ENCODE measurements at regions not wholly inside any gene's neighbourhood (a gene's known extent, or its start where the extent isn't known, plus 50 kb on each side); places are given as distances from the start of the nearest gene placed in this dataset.

- intact Hi-C loops (cut with DNase I, micrococcal nuclease), result no loop called here
- DNase-seq, result no peak
- no peak for ATAC-seq
Measured at GRCh38 chr3:40593351-40593750, 68.6 kb downstream of the ZNF621 start.

- ATAC-seq, result no peak
Measured at GRCh38 chr3:40597441-40597840, 72.7 kb downstream of the ZNF621 start.

GRCh38 chr3:40598338-40598737, 73.6 kb downstream of the ZNF621 start:
- no peak for DNase-seq
- intact Hi-C loops (cut with DNase I, micrococcal nuclease), result no loop called here
- no peak for ATAC-seq

More at GRCh38 chr3:40597441-40597840, 72.7 kb downstream of the ZNF621 start:
- no peak for DNase-seq
- intact Hi-C loops (cut with DNase I, micrococcal nuclease), result no loop called here

- intact Hi-C loops (cut with DNase I, micrococcal nuclease), result no loop called here
- ATAC-seq, result no peak
- no peak for DNase-seq
Measured at GRCh38 chr3:40598962-40599361, 74.2 kb downstream of the ZNF621 start.

GRCh38 chr3:40602778-40603385, 78.1 kb downstream of the ZNF621 start:
- no peak for ATAC-seq

DNA sequence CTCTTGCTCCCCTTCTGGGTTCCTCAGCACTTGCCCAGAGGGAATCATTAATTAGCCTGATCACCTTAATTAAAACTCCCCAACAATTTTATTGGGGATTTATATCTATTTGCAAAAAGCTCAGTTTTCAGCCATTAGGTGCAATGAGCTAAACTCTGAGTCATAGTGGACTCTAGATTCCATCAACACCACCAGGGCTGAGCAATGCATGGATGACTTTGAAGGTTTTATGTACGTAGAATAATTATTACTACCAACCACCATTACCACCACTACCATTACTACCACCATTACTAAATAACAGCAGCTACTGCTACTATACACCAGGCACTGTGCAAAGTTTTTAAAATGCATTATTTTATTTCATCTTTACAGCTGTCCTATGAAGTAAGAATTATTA, 81.2 kb downstream of the ZNF621 start:
- intact Hi-C loops (cut with DNase I, micrococcal nuclease), result no loop called here
- ATAC-seq, result no peak
- DNase-seq, result no peak

More at GRCh38 chr3:40602778-40603385, 78.1 kb downstream of the ZNF621 start:
- intact Hi-C loops (cut with DNase I, micrococcal nuclease), result no loop called here
- DNase-seq, result no peak

DNA sequence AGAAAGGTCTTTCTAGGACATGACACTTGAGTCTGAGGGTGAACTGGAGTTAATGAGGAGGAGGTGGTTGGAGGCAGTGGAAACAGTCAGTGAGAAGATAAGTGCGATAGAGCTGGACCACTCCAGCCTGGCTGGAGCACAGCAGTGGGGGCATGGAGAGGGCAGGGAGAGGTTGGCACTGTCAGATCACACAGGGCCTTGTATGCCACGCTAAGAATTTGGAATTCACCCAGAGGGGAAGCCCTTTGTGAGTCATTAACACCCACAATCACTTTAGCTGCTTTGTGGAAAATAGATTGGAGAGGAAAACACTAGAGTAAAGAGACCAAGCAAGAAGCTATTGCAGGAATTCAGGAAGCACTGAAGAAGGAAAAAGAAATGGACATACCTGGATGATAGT, 83.3 kb downstream of the ZNF621 start:
- DNase-seq (no peak), ATAC-seq (no peak)
- intact Hi-C loops (cut with DNase I, micrococcal nuclease), result no loop called here

DNA sequence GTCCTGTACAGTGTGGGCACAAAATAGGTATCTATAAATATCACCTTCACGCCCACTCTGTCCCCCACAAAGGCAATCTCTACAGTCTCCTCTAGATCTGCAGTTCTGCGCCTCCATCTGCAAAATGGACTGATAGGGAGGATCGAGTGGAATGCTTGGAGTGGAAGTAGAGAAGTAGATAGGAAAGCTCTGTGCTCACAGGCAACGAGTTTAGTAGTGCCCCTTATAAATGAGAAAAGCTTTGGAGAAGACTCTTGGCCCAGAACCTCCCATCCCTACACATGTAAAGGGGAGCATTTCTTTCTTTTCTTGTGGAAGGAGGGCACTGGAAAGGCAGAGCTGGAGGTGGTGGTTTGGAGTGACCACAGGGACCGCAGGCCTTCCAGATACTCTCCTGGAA, 88.5 kb downstream of the ZNF621 start:
- ATAC-seq (no peak), DNase-seq (no peak)
- intact Hi-C loops (cut with DNase I, micrococcal nuclease), result no loop called here

DNA sequence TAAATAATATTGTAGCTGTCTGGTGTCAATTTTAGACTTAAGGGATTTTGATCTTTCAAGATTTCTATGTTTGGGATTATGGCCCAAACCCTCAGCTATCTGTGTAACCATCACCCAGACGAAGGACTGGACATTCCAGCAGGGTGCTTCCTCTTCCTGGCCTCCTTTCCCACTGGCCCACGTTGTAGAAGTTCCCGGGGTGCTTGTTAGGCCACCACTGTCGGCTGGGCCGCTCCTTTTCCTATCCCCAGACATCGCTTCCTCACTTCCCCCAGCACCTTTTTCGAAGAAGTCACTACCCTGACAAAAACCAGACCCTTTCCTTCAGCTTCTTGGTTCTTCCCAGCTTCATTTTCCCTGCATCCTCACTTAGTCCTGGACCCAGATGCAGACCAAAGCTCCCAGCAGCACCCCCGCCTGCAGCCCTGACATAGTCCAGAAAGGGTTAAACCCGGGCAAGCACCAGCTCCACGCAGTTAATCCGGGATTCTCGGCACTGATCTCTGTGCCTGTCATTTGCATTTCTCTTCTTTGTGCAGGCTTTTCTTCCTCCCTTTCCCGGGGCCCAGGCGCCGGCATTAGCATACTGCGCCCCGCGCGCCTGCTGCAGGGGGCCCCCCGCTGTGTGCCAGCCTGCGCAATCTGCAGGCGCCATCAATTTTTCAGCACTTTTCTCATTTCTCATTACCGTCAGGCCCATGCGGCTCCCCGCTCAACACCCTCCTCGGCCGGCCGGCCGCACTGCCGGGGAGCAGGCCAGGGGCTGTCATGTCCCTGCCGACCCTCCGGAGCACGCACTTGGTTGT, 90.6 kb downstream of the ZNF621 start:
- no peak for ATAC-seq
- intact Hi-C loops (cut with DNase I, micrococcal nuclease), result no loop called here
- no peak for DNase-seq

DNA sequence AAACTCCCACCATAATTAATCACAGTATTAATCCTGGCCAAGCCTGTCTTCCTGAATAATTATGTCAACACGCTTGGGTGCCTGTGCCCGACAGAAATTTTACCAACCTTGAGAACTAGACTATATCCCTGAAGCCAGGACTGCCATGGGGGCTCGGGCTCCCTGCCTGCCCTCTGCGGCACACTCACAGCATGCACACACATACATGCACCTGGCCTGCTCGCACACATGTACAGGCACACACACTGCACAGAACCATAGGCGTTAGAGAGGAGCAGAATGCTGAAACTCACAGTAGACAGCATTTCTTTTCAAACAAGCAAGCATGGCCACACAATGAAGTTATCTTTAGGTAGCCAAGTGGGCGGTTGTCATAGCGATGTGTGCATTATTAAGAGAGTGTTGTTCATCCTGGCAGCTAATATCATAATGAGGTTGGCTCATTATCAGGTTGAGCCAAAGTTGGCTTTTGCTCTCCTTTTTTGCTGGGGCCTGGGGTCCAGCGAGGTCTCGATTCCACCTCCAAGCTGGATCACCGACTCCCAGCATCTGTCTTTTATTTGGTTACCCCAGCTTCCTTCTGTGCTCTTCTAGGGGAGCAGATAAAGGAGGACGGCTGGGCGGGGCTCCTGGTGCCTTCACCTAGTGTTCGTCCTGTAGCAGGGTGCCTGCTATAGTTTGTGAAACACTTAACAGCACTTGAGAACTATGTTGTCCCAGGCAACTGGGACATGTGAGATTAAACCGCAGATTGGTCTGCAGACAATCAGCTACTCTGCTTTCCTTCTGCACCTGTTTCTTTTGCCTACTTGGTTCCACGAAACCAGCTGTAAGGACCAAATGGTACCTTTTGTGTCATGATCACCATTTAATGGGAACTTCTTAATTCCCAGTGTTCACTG, 91.4 kb downstream of the ZNF621 start:
- ATAC-seq (no peak), DNase-seq (no peak)
- intact Hi-C loops (cut with DNase I, micrococcal nuclease), result no loop called here

DNA sequence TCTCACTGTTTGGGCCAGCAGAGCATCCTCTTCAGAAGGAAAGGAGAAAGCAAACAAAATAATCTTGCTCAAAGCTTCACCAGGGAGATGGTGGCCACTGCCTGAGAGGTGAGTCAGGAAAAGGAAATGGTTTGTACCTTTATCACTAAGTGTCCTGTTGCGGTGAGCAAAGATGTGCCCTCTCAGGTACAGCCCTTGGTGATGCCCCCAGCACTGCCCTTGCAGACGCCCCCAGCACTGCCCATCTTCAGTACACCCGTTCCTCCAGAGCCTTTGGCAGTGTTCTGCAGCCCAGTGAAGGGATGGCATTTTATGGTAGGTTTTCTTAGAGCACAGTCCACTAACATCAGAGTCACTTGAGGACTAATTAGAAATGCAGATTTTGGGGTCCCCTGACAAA, 92.3 kb downstream of the ZNF621 start:
- DNase-seq (no peak), ATAC-seq (no peak)
- intact Hi-C loops (cut with DNase I, micrococcal nuclease), result no loop called here

DNA sequence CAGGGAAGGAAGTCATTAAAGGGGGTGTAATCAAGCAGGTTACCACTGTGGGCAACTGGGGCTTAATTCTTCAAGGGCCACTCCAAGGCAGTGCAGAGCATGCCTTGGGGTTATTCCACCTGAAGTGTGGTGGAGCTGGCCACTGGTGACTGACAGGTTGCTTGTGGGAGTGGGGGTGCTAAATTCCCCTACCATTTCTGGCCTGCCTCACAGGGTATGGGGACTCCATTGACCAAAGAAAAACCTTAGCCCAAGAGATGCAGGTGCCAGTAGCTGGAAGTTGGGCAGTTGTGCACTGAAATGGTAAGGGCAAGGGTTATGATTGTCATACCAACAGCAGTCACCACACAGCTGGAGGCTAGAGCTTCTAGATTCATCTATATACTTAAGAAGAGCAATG, 93.4 kb downstream of the ZNF621 start:
- ATAC-seq (no peak), DNase-seq (no peak)
- intact Hi-C loops (cut with DNase I, micrococcal nuclease), result no loop called here

DNA sequence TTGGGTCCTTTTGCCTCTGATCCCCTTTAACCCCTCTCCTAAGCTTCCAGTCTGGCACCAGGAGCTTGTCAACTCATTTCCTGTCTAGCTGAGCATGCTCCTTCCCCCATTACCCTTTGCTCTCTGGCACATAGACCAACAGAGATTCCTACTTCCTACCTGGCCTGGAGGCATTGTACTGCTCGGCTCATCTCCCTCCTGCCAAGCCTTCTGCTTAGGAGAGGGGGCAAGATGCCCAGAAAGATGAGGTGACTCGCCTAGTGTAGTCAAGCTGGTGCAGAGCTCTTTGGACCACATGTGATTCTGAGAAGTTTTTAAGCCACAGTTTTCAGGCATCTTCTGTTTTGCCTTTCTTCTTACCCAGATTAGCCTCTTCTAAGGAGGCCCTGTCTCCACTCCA, 95.4 kb downstream of the ZNF621 start:
- ATAC-seq (peak; percentile 42), DNase-seq (no peak)
- intact Hi-C loops (cut with DNase I, micrococcal nuclease), result no loop called here

- DNase-seq, result no peak
- intact Hi-C loops (cut with DNase I, micrococcal nuclease), result no loop called here
- ATAC-seq, result no peak
Measured at GRCh38 chr3:40621252-40621651, 96.5 kb downstream of the ZNF621 start.

DNA sequence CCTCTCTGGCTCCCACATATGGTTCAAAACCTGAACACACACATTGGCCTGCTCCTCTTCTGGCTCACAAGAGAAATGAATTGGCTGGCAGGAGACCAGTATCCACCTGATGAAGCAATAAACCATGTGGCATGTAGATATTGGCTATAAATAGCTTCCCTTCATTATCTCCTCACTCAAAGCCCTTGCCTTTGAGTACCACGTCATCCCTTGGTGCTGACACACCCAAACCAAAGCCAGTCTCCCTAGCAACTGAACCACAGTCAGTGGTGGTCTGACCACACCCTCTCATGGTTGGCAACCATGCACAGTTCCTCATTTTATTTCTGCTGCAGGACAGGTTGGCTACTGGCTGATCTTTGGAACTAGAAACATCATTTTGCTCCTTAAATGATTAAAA, 98.8 kb downstream of the ZNF621 start:
- DNase-seq, result peak; percentile 29 to 47
- ATAC-seq, result peak; percentile 97
- intact Hi-C loops (cut with DNase I, micrococcal nuclease), result no loop called here

DNA sequence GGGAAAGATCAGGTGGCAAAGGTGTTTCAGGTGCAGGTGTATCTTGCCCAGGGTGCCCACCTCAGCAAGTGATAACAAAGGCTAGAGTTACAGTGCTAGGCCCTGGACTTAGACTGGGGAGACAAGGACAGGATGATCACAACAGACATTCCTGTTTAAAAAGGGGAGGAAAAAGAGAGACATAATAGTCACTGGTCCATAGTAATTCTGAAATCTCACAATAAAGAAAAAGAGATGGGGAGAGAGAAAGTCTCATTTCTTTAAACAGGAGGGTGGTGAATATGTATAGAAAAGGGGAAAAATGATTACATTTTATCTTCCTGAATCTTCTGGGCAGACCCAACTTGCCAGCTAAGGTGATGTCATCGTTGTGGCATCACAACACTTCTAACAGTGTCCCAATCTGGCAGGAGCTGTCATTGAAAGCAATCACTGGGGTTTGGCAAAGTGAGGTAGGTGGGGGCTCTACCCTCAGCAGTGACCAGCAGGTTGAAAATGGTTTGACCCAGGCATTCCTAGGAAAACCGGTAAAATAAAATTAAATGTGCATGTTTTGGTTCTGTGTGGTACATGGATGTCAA, 99.5 kb downstream of the ZNF621 start:
- ATAC-seq, result no peak
- intact Hi-C loops (cut with DNase I, micrococcal nuclease), result no loop called here
- DNase-seq, result no peak

DNA sequence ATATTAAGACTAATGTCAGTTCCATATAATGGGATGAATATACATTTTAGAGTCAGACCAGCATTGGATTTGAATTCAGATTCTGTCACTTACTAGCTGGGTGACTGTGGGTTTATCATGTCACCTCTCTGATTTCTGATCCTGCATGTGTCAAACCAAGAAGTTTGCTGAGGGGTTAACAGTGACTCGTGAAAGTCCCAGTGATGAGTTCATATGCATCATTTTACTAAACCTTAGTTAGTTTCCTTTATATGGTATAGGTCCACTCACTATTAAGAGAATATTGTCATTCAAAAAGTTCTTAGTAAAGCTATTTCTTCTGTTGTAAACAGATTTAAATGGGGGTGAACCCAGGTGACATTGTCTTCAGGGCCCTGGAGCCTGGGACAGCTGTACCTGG, 102.3 kb downstream of the ZNF621 start:
- intact Hi-C loops (cut with DNase I, micrococcal nuclease), result no loop called here
- no peak for ATAC-seq
- no peak for DNase-seq

- no peak for ATAC-seq
- intact Hi-C loops (cut with DNase I, micrococcal nuclease), result no loop called here
- no peak for DNase-seq
Measured at GRCh38 chr3:40628984-40629383, 104.2 kb downstream of the ZNF621 start.

DNA sequence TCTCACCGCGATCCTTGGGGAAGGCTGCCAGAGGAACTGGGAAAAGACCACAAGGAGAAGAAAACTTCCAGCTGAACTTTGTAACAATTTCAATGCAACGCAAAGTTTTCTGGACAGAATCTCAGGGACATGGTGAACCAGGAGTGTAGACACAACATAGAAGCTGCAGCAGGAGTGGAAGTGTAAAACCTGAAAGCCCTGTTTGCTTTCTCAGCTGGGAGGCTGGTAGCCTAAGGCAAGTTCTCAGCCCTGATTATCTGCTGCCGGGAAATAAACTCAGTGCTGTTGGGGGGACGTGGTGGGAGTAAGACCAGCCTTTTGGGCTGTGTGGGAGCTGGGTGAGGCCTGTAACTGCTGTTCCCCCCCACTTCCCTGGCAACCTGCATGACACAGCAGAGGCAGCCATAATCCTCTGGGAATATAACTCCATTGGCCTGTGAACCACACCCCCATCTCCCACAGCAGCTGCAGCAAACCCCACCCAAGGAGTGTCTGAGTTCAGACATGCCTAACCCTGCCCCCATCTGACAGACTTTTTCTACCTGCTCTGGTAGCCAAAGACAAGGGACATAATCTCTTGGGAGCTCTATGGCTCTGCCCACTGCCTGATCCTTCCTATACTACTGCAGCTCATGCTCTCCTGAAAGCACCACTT, 106.7 kb downstream of the ZNF621 start:
- intact Hi-C loops (cut with DNase I, micrococcal nuclease), result no loop called here
- ATAC-seq, result peak; percentile 97
- peak; percentile 49 to 57 for DNase-seq
